Cerebellar cortex (tissue), 1 donor: ENCODE measurements at regions not wholly inside any gene's neighbourhood (a gene's known extent, or its start where the extent isn't known, plus 50 kb on each side); places are given as distances from the start of the nearest gene placed in this dataset.

ENCODE experiments used
- DNase-seq: peaks from one replicate; pipeline ENCODE4 v3.0.0-alpha.2; 2015; ENCODE audit warnings: low spot score

DNA sequence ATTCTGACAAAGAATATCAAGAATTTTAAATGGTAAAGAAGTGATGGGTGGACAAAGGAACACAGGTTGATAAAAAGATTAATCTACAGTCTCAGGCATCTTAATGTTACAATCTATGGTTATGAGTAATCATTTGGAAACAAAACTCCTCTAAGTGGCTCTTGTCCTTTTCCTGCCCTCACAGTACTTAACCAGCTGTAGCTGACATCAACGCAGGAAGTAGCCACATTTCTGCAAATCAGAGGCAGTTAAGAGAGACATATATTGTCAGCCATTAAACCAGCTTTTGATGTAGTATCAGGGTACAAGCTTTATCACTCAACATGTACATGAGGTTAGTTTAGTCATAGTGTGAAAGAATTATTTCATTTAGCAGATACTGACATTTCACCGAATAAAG lies 244.6 kb downstream of the NR4A2 start:
- no peak for DNase-seq

DNA sequence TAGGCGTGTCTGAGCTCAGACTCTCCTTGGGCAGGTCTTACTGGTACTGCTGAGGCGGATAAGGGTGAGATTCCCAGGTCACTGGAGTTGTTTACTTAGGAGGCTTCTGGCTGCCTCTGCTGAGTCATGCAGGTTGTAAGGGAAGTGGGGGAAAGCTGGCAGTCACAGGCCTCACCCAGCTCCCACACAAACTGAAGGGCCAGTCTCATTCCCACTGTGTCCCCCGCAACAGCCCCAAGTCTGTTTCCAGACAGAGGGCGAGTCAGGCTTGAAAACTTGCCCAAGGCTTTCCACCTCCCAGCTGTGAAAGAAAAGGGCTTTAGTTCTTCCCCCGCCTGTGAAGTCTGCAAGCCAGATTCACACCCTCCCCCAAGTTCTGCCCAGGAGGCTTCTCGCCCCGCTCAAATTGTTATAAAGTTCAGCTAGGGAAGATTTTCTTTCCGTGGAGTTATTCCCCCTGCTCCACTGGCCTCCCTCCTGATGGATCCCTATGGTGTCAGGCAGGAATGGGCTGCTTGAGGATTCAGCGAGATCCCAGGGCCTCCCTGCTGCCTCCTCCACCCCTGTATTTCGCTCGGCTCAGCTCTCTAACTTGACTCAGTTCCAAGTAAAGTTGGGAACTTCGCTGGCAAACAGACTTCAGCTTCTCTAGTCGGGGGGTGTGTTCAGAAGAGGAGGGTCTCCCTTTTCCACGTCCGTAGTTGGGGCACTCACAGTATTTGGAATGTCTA lies 248.6 kb downstream of the NR4A2 start:
- DNase-seq = no peak

DNA sequence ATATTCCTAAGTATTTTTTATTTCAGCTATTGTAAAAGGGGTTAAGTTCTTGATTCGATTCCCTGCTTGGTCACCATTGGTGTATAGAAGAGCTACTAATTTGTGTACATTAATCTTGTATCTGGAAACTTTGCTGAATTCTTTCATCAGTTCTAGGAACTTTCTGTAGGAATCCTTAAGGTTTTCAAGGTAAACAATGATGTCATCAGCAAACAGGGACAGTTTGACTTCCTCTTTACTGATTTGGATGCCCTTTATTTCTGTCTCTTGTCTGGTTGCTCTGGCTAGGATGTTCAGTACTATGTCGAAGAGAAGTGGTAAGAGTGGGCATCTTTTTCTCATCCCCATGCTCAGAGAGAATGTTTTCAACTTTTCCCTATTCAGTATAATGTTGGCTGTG lies 252.7 kb downstream of the NR4A2 start:
- DNase-seq = no peak

DNA sequence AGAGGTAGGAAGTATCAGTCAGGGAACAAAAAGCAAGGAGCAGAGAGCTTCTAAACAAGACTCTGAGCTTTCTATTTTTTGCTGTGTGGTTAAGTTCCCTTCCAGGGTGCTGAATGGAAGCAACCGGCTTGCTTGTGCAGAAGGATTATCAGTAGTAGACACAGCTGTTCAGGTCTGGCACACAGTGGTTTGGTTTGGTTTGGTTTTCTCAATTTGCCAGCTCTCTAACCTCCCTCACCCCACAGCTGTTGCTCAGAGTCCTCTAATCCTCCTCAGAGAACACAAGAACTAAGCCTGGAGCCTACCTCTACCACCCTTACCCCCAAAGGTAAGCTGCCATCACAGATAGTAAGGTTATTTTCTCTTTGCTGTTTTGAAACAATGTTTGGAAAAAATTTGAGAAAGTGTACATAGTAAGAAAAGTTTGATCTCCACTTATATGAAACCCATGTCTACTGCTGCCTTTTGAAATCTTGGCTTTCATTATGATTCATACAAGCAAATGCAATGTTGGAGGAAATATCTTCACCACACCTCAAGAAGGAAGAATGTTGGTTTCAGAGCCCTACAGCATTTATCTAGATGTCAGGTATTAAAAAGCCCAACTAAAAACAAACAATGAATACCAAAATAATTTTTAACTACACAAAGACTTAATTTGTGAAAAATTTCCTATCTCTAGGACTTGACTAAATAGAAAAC lies 255.3 kb downstream of the NR4A2 start:
- no peak for DNase-seq

- DNase-seq = no peak
Observed at GRCh38 chr2:156065912-156066311, 266.6 kb downstream of the NR4A2 start.

GRCh38 chr2:156064540-156064939 lies 268.0 kb downstream of the NR4A2 start:
- DNase-seq = no peak

DNA sequence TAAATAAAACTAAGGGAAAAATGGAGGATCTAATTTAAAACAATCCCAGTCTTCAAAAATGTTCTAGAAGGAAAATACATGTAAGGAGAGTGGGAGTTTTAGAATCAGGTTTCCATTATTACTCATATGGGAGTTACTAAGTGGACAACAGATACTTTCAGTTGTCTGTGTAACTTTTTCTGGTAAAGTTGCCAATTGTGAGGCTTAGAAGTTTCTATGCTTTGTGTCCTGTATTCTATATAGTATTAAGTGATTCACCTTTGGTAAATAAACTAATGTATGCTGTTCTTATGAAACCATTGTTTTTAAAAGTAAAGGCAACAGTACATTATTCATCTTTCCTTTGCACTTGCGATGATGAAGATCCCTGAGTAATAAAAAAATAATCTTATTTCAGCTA lies 274.9 kb downstream of the NR4A2 start:
- DNase-seq = no peak

GRCh38 chr2:156054983-156055382 lies 277.5 kb downstream of the NR4A2 start:
- no peak for DNase-seq

- no peak for DNase-seq
Observed at GRCh38 chr2:156046900-156047299, 285.6 kb downstream of the NR4A2 start.

GRCh38 chr2:156042895-156043294 lies 289.6 kb downstream of the NR4A2 start:
- no peak for DNase-seq

GRCh38 chr2:156038021-156038420 lies 294.5 kb downstream of the NR4A2 start:
- DNase-seq = no peak

- DNase-seq = no peak
Observed at GRCh38 chr2:156037482-156037881, 295.0 kb downstream of the NR4A2 start.

GRCh38 chr2:156031121-156031520 lies 301.4 kb downstream of the NR4A2 start:
- DNase-seq = no peak

GRCh38 chr2:156023229-156023869 lies 309.2 kb downstream of the NR4A2 start:
- no peak for DNase-seq

- DNase-seq = no peak
Observed at GRCh38 chr2:156021146-156022040, 311.1 kb downstream of the NR4A2 start.

DNA sequence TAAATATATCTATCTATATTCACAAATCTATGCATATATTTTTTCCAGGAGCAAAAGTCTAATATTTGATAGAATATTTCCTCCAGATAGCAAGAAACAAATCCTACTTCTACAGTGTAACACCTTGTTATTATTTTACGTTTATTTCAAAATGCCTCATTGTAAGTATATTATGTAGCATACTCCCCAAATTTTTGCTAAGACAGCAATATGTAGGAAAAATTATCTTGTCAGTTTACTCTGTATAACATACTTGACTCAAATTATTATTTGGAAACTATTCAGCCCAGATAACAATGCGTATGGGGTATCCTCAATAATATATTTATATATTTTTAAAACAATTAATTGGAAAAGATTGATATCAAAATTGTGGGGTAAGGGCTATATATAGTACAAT lies 313.2 kb downstream of the NR4A2 start:
- no peak for DNase-seq

DNA sequence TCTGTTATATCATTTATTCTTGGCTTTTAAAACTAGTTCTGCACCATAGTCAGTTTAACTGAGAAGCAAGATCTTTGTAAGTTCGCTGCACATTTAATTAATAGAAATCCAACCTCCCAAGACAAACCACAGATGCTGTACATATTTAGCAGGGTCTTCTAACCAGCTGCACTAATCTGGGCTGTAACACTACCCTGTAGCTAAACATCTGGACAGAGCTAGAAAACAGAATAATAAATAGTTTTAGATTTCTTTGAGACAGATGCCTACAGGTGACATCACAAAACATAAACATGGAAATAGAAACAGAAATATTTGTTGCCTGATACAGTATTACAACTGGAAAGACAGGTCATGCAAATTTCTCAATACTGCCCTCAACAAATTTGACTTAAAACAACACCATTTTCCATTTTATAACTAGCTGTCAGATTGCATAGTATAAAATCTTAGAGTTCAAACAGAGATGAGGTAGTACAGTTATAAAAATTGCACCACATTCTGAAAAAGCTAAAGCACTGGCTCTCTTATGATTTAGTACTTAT lies 315.1 kb downstream of the NR4A2 start:
- no peak for DNase-seq

DNA sequence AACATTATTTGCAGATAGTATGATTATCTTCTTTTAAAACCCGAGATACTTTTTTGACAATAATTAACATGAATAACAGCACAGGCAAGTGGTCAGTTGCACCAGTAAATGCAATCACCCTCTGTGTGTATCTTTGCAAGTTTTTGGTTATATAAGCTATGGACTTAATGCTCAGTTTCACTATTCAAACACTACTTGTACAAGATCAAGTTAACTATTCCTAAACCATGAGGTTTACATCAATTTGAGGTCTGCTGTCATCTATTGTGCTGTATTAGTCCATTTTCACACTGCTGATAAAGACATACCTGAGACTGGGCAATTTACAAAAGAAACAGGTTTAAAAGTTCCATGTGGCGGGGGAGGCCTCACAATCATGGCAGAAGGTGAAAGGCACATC lies 323.2 kb downstream of the NR4A2 start:
- DNase-seq = no peak

GRCh38 chr2:156006721-156007618 lies 325.6 kb downstream of the NR4A2 start:
- DNase-seq = no peak

DNA sequence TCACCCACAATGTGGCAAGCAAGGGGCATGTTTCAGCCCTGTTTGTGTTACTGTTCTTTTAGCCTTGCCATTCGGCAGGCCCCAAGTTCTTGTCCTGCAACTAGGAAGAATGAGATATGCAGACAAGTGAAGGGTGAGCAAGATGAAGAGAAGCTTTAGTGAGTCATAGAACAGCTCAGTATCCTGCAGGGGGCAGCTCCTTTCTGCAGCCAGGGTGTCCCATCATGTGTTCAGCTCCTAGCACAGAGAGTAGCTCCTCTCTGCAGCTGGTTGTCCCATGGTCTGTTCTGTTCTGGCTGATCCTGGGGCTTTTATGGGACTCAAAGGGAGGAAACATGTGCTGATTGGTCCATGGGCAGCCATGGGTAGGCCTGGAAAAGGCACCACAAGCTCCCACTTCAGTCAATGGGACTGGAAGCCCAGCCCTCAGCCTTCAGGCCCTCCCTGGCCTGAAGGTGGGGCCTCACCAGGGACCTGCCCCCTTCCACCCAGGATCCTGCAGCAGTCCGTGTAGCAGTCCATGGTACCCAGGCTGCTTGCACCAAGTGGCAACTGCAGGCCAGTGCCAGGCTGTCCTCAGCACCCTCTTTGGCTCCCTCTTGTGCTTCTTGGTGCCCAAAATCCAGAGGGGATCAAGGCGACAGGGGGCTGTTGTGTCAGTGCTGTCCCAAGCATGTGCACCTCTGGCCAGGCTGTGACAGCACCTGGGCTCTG lies 326.4 kb downstream of the NR4A2 start:
- DNase-seq = no peak
